KMS-11 (cell line): ENCODE measurements at regions not wholly inside any gene's neighbourhood (a gene's known extent, or its start where the extent isn't known, plus 50 kb on each side); places are given as distances from the start of the nearest gene placed in this dataset.

ENCODE experiments used
- H2AFZ ChIP-seq: fragments of 200-600 bp; sonication (generic); 2 replicates; pipeline ENCODE4 v1.6.1; 2016; ENCODE audit warnings: antibody characterized with exemption, mixed run types, low read depth
- H3K27ac ChIP-seq: fragments of 200-600 bp; sonication (generic); 2 replicates; pipeline ENCODE4 v1.6.1; 2016; ENCODE audit warnings: mild to moderate bottlenecking, mixed run types
- H3K27me3 ChIP-seq: fragments of 200-600 bp; sonication (generic); 2 replicates; pipeline ENCODE4 v1.6.1; 2017; ENCODE audit warnings: mild to moderate bottlenecking, low read depth, mixed run types, moderate library complexity; ENCODE audit not compliant: insufficient read depth
- H3K36me3 ChIP-seq: fragments of 200-600 bp; sonication (generic); 2 replicates; pipeline ENCODE4 v1.6.1; 2017; ENCODE audit warnings: mild to moderate bottlenecking, mixed run types; ENCODE audit not compliant: insufficient read depth
- H3K4me1 ChIP-seq: fragments of 200-600 bp; sonication (generic); 2 replicates; pipeline ENCODE4 v1.6.1; 2016; ENCODE audit warnings: mild to moderate bottlenecking, low read depth, mixed run types; ENCODE audit not compliant: poor library complexity, severe bottlenecking
- H3K4me2 ChIP-seq: fragments of 200-600 bp; sonication (generic); 2 replicates; pipeline ENCODE4 v1.7.0; 2016; ENCODE audit warnings: mild to moderate bottlenecking, mixed run types
- H3K4me3 ChIP-seq: fragments of 200-600 bp; sonication (generic); IDR thresholded peaks from 2 replicates; pipeline ENCODE4 v1.6.1; 2017; ENCODE audit warnings: low read depth, low read length, mixed read lengths; ENCODE audit not compliant: insufficient read depth
- H3K79me2 ChIP-seq: fragments of 200-600 bp; sonication (generic); 2 replicates; pipeline ENCODE4 v1.6.1; 2016; ENCODE audit warnings: low read depth, mixed run types; ENCODE audit not compliant: insufficient read depth
- H3K9ac ChIP-seq: fragments of 200-600 bp; sonication (generic); 2 replicates; pipeline ENCODE4 v1.6.1; 2016; ENCODE audit warnings: mild to moderate bottlenecking, mixed run types
- H4K20me1 ChIP-seq: fragments of 200-600 bp; sonication (generic); 2 replicates; pipeline ENCODE4 v1.6.1; 2016; ENCODE audit warnings: mild to moderate bottlenecking, mixed run types; ENCODE audit not compliant: insufficient read depth
- TF ChIP-seq, protein P1 (sequence below): fragments of 200-600 bp; sonication (generic); conservative IDR thresholded peaks from 2 replicates; pipeline ENCODE4 v1.6.1; 2017; ENCODE audit warnings: low read depth, mild to moderate bottlenecking, antibody characterized with exemption, low read length, moderate library complexity, mixed read lengths

DNA sequence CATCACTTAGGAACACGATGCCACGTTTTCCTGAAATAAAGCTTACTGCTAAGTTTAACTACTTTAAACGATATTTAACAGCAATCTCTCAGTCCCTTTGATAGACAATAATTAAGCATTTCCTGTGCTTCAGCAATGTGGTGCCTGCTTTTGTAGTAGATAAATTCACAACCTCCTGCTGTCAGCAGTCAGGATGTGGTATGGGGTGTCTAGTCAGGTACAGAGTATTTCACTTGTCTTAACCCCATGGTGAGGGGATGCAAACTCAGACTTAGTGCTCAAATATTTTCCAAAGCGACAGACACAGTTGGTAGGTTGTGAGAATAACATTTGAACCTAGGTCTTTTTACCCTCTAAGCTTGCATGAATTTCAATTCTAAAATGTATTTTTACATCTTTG is 526.2 kb upstream of the PFKP start:
- H4K20me1 ChIP-seq = no peaks in the 10 kb centered on the region
- H2AFZ ChIP-seq = no peak overlapping the region
- H3K27me3 ChIP-seq = no peaks in the 10 kb centered on the region
- no peaks in the 10 kb centered on the region for H3K79me2 ChIP-seq
- no peak overlapping the region for H3K27ac ChIP-seq
- H3K36me3 ChIP-seq = no peaks in the 10 kb centered on the region
- no peak overlapping the region for H3K9ac ChIP-seq
- no peak overlapping the region for H3K4me2 ChIP-seq
- no peak overlapping the region for H3K4me3 ChIP-seq
- no peaks in the 10 kb centered on the region for H3K4me1 ChIP-seq
- TF ChIP-seq, protein P1, sequence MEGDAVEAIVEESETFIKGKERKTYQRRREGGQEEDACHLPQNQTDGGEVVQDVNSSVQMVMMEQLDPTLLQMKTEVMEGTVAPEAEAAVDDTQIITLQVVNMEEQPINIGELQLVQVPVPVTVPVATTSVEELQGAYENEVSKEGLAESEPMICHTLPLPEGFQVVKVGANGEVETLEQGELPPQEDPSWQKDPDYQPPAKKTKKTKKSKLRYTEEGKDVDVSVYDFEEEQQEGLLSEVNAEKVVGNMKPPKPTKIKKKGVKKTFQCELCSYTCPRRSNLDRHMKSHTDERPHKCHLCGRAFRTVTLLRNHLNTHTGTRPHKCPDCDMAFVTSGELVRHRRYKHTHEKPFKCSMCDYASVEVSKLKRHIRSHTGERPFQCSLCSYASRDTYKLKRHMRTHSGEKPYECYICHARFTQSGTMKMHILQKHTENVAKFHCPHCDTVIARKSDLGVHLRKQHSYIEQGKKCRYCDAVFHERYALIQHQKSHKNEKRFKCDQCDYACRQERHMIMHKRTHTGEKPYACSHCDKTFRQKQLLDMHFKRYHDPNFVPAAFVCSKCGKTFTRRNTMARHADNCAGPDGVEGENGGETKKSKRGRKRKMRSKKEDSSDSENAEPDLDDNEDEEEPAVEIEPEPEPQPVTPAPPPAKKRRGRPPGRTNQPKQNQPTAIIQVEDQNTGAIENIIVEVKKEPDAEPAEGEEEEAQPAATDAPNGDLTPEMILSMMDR = no peak

DNA sequence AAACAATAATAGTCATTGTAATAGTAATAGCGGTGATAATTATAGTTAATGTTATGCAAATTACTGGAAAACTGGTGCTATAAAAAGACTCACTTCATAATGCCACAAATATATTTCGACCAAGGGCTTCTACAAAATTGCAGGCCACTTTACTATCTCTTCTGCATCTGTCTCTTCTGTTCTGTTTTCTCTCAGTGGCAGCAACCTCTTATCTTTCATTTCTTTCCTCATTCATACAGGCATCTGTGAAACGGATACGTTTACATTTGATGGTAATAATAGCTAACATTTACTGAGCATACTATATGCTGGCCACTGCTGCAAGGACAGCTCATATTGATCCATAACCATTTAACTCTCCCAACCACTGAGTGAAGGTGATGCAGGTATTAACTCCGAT is 537.4 kb upstream of the PFKP start:
- Histone ChIP-seq H3K4me3 (no peak overlapping the region), H3K79me2 (no peaks in the 10 kb centered on the region), H4K20me1 (no peaks in the 10 kb centered on the region), H3K4me1 (no peaks in the 10 kb centered on the region), H3K36me3 (no peaks in the 10 kb centered on the region), H3K4me2 (no peak overlapping the region), H2AFZ (no peak overlapping the region), H3K27me3 (no peaks in the 10 kb centered on the region), H3K9ac (no peak overlapping the region), H3K27ac (no peak overlapping the region)
- TF ChIP-seq, protein P1 = no peak

DNA sequence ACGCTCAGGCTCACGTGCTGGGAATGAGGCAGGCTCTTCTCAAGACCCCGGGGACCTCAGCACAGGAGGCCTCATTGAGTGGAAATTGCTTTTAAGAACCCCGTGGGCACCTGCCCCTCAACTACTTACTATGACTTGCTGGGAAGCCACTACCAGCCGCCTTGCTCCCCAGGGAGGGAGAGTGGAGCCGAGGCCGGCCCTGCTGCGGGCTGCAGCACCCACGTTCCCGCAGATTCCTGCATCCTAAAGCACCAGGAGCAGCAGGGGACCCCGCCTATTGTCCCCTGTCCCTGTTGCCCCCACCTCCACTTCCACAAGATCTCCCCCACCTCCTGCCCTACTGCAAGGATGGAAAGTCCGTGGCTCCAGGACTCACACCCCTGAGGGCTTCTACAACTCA is 541.6 kb upstream of the PFKP start:
- no peak overlapping the region for H3K9ac ChIP-seq
- H3K4me3 ChIP-seq = no peak overlapping the region
- H3K4me2 ChIP-seq = no peak overlapping the region
- no peak overlapping the region for H2AFZ ChIP-seq
- no peaks in the 10 kb centered on the region for H4K20me1 ChIP-seq
- H3K27ac ChIP-seq = no peak overlapping the region
- H3K36me3 ChIP-seq = no peaks in the 10 kb centered on the region
- no peaks in the 10 kb centered on the region for H3K27me3 ChIP-seq
- no peaks in the 10 kb centered on the region for H3K79me2 ChIP-seq
- TF ChIP-seq, protein P1 = no peak
- no peaks in the 10 kb centered on the region for H3K4me1 ChIP-seq

DNA sequence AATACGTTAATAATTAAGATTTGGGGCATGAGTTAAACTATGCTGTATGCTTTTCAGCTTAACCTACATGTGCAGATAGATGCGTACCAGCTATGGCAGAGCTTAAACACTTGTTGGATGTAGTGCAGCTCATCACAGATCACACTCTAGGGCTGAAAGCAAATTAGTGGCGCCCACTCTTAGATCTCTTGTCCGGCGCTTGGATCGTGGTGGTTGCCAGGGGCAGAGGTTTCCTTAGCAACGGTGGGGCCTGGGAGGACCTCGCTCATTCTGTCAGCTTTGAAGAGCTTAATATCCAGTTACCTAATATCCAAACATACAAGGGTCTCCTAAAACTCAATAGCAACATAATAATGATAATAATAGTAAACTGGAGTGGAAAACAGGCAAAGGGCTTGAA is 548.2 kb upstream of the PFKP start:
- no peak overlapping the region for H3K9ac ChIP-seq
- H3K4me1 ChIP-seq = no peaks in the 10 kb centered on the region
- TF ChIP-seq, protein P1 = no peak
- H3K4me3 ChIP-seq = no peak overlapping the region
- no peak overlapping the region for H3K4me2 ChIP-seq
- H3K79me2 ChIP-seq = no peaks in the 10 kb centered on the region
- H3K36me3 ChIP-seq = no peaks in the 10 kb centered on the region
- no peaks in the 10 kb centered on the region for H3K27me3 ChIP-seq
- H3K27ac ChIP-seq = no peak overlapping the region
- no peaks in the 10 kb centered on the region for H4K20me1 ChIP-seq
- no peak overlapping the region for H2AFZ ChIP-seq
